Activated naive CD4-positive, alpha-beta T cell treated with anti-CD3 and anti-CD28 coated beads for 36 hours (primary cell): ENCODE measurements at regions not wholly inside any gene's neighbourhood (a gene's known extent, or its start where the extent isn't known, plus 50 kb on each side); places are given as distances from the start of the nearest gene placed in this dataset.
A peak's percentile ranks its signal among the peaks of the same experiment; 100 is the strongest.
"Not testable (repeated sequence)": the region's sequence is repeated elsewhere in the genome, so short reads cannot be mapped to it uniquely, and the experiment has no call there.

Experiments used
- CTCF ChIA-PET: fragments of 350-600 bp; sonication (Branson Sonifier 250); formaldehyde crosslinking; loops from one replicate; lab custom pipeline; 2021; ENCODE audit warnings: antibody characterized with exemption; lab: Charles Lee
- DNase-seq: peaks from one replicate; pipeline ENCODE4 v3.0.0-alpha.2; 2020
- H3K27ac Mint-ChIP-seq: one replicate; pipeline ENCODE4 v1.8.0; 2021; ENCODE audit warnings: mild to moderate bottlenecking, mixed read lengths
- H3K27me3 Mint-ChIP-seq: one replicate; pipeline ENCODE4 v1.8.0; 2021; ENCODE audit warnings: low read depth, mixed read lengths
- H3K36me3 Mint-ChIP-seq: one replicate; pipeline ENCODE4 v1.8.0; 2021; ENCODE audit warnings: low read depth, mixed read lengths
- H3K4me1 Mint-ChIP-seq: one replicate; pipeline ENCODE4 v1.8.0; 2021; ENCODE audit warnings: low read depth, mixed read lengths
- H3K4me3 Mint-ChIP-seq: one replicate; pipeline ENCODE4 v1.8.0; 2021; ENCODE audit warnings: mild to moderate bottlenecking, moderate library complexity, mixed read lengths
- H3K9me3 Mint-ChIP-seq: one replicate; pipeline ENCODE4 v1.8.0; 2021; ENCODE audit warnings: mixed read lengths
- intact Hi-C: fragments of 100-400 bp; cut with micrococcal nuclease; formaldehyde crosslinking; loops from one replicate; pipeline ENCODE4 v1.15.1; 2023

DNA sequence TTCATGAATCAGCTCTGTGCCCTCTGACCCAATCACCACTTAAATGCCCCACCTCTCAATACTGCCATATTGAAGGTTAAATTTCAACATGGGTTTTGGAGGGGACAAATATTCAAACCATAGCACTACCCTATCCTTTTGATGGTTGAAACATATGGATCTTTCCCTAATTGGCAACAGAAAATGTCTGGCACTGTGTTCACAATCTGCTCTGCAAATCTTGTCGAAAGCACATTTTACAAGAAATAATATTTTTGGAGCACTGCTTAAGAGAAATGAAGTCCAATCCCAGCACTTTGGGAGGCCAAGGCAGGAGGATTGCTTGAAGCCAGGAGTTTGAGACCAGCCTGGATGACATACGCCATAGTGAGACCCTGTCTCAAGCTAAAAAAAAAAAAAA is 130.6 kb upstream of the FAM9C start:
- Mint-ChIP-seq H3K4me3 (no peak overlapping the region), H3K27ac (no peak overlapping the region), H3K4me1 (peaks cover 8% of the 10 kb centered on the region), H3K36me3 (no peaks in the 10 kb centered on the region), H3K27me3 (no peaks in the 10 kb centered on the region), H3K9me3 (no peaks in the 10 kb centered on the region)
- CTCF ChIA-PET: interaction anchor here (0.6 kb wide), 1 partner anchor 62 kb away, joined by 4 read pairs; no protein-coding TSS in a partner anchor
- intact Hi-C loops: no loop called here
- no peak for DNase-seq

DNA sequence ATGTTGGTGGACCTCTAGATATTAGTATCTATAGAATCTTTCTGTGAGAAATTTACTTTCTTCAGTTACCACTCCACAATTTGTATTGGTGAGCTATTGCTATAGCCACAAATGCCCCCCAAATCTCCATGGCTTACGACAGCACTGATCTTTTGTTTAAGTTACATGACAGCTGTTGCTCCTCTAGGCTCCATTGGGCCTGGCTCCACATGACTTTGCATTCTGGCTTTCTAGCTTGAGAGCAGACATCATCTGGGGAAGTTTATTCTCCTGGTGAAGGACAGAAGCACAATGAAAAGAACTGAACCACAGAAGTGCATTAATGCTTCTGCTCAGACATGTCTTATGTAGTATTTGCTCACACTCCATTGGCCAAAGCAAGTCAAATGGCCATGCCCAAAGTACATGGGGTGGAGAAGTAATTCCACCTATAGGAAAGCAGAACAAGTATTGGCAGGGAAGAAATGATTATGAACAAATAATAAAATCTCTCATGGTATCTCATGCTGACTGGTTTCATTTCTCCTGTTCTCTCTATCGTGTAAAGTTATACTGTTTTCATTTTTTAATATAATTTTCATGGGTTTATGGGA is 126.6 kb upstream of the FAM9C start:
- no peaks in the 10 kb centered on the region for H3K27me3 Mint-ChIP-seq
- no peaks in the 10 kb centered on the region for H3K36me3 Mint-ChIP-seq
- intact Hi-C loops: no loop called here

DNA sequence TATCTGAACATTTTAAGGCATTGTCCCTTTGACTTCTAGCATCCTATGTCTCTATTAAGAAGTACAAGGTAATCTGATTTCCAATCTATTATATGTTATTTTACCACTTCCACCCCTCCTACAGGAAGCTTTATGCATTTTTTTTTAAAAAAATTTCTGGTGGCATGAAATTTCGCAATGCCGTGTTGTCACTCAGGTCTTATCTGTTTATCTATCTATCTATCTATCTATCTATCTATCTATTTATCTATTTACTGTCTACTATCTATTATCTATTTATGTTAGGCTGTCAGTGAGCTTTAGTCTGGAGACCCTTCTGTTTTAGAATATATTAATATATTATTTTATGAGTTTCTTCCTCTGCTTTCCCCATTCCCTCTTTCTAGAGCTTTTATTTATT is 125.3 kb upstream of the FAM9C start:
- H3K4me3 Mint-ChIP-seq: no peak overlapping the region
- no peak for DNase-seq
- H3K27ac Mint-ChIP-seq: no peak overlapping the region
- peaks cover 18% of the 10 kb centered on the region for H3K4me1 Mint-ChIP-seq
- no peaks in the 10 kb centered on the region for H3K36me3 Mint-ChIP-seq
- intact Hi-C loops: loop anchor here (2.0 to 10.0 kb wide), 6 partner anchors 69 to 855 kb away; partner anchors contain the start of gene GEMIN8
- H3K9me3 Mint-ChIP-seq: no peaks in the 10 kb centered on the region
- no peaks in the 10 kb centered on the region for H3K27me3 Mint-ChIP-seq
- CTCF ChIA-PET: interaction anchor here (1.2 kb wide), 1 partner anchor 77 kb away, joined by 4 read pairs; no protein-coding TSS in a partner anchor

More for the DNA sequence above, 126.6 kb upstream of the FAM9C start:
- DNase-seq: no peak
- CTCF ChIA-PET: no interaction called here
- Mint-ChIP-seq H3K27ac (no peak overlapping the region), H3K4me1 (peaks cover 18% of the 10 kb centered on the region), H3K4me3 (no peak overlapping the region), H3K9me3 (no peaks in the 10 kb centered on the region)

DNA sequence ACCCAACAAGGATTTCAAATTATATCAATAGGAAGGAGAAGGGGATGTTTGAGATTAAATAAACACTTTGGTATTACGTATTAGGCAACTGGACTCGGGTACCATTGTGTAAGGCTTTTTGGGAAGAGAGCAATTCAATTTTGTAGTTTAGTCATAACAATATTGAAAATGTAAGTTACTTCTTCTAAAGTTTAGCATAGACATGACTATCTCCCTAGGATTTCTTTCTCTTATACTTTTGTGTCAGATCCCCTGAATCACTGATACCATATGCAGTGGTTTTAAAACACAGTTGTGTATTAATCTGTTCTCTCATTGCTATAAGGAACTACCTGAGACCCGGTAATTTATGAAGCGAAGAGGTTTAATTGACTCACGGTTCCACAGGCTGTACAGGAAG is 123.8 kb upstream of the FAM9C start:
- H3K27me3 Mint-ChIP-seq: no peaks in the 10 kb centered on the region
- peak overlapping the region; percentile 82 for H3K27ac Mint-ChIP-seq
- CTCF ChIA-PET: no interaction called here
- intact Hi-C loops: loop anchor here (1.0 to 10.0 kb wide), 7 partner anchors 44 to 857 kb away; partner anchors contain the start of gene GEMIN8
- H3K4me1 Mint-ChIP-seq: peaks cover 18% of the 10 kb centered on the region
- no peaks in the 10 kb centered on the region for H3K9me3 Mint-ChIP-seq
- H3K4me3 Mint-ChIP-seq: peak overlapping the region; percentile 45
- no peak for DNase-seq
- no peaks in the 10 kb centered on the region for H3K36me3 Mint-ChIP-seq

DNA sequence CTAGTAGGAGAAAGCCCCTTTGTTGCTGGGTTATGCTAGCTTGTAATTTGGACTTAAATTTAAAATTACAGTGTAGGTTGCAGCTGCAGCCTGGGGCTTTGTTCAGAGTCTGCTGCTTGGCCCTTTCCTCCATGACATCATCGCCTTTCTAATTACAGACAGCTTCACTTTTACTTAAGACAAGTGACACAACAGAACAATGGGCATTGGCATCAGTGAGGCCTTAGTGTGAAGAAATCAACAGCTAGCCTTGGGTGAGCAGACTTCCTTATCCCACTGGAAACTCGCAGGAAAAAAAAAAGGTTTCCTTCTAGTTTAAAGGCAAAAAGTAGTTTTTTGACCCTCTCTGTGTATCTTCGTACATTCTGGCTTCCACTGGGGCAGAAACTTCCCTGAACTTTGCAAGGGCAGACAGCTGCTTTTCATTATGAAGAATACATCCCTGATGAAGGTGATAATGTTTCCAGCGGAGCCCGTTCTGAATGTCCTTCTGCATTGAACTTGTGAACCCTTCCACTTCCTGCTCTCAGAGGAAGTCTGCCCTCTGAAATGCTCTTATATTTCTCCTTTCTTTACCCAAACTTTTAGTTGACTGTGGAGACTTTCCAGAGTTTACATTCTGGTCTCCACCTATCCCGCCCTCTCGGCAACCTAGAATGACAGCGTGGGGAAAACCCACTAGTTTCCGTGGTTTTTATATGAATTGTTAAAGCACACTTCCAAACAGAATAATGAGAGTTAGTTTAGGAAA is 123.2 kb upstream of the FAM9C start:
- Mint-ChIP-seq H3K4me3 (peak overlapping the region; percentile 45), H3K27ac (peak overlapping the region; percentile 82), H3K4me1 (peaks cover 18% of the 10 kb centered on the region), H3K27me3 (no peaks in the 10 kb centered on the region), H3K36me3 (no peaks in the 10 kb centered on the region), H3K9me3 (no peaks in the 10 kb centered on the region)
- peak; percentile 37 for DNase-seq
- CTCF ChIA-PET: interaction anchor here (0.6 to 0.7 kb wide), 2 partner anchors 220 to 221 kb away, joined by 3 read pairs; no protein-coding TSS in a partner anchor
- intact Hi-C loops: loop anchor here (1.0 to 10.0 kb wide), 7 partner anchors 43 to 857 kb away; partner anchors contain the start of gene GEMIN8

DNA sequence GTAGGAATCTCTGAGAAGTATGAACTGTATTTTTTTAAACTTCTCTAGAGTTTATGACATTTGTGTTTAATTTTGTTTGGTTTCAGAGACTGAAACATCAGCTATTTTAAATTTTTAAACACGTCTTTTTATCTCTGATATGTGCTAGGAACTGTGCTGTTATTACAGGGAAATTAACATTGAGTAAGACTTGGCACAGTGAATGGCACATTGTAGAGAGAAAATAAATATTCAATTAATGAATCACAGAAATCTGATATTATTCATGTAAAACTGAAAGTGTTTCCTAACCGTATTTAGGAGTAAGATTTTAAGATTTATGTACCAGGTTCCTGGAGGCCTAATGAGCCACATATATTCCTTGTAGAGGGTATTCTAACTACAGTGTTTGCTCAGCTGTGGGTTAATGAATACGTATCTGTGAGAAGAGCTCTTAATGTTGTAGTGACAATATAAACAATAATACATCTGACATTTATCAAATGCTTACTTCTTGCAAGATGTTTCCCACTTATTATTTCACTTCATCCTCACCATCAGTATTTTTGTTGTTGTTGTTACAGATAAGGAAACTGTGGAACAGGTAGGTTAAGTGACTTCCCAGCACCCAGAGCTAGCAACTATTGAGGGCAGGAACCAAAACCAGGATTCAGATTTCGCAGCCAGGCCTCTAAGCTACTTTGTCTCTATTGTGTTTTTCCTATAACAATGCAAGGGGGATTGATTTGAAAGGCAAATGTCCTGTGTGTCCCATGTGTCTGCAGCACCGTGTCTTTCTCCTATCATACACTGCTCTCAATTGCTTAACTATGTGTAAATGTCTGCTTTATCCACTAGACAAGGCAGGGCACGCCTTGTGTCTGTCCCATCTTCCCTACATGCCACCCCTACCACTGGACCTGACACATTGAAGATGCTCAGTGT is 121.1 kb upstream of the FAM9C start:
- intact Hi-C loops: loop anchor here (5.0 to 10.0 kb wide), 3 partner anchors 92 to 859 kb away; partner anchors contain the start of gene GEMIN8
- no peak for DNase-seq
- Mint-ChIP-seq H3K4me3 (no peak overlapping the region), H3K36me3 (no peaks in the 10 kb centered on the region), H3K27me3 (no peaks in the 10 kb centered on the region), H3K27ac (no peak overlapping the region), H3K4me1 (peaks cover 21% of the 10 kb centered on the region), H3K9me3 (no peaks in the 10 kb centered on the region)
- CTCF ChIA-PET: interaction anchor here (1.2 kb wide), 1 partner anchor 219 kb away, joined by 4 read pairs; no protein-coding TSS in a partner anchor

DNA sequence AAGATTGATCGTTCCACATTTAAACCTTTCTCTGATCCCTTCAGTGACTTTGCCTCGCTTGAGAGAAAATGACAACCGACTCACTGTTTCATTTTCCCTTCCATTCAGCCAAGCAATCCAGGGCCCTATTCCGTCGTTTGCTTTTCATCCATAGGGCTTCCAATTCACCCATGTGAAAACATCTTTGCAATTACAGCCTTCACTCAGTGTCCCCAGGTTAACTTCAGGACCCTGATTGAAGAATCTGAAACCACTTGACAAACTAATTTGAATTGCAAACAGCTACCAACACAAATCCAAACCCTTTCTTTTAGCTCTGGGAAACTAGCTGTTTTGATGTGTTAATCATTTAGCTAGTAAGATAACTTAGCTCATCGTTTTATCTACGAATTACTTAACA is 120.2 kb upstream of the FAM9C start:
- intact Hi-C loops: loop anchor here (5.0 to 10.0 kb wide), 3 partner anchors 93 to 860 kb away; partner anchors contain the start of gene GEMIN8
- peaks cover 21% of the 10 kb centered on the region for H3K4me1 Mint-ChIP-seq
- CTCF ChIA-PET: interaction anchor here (1.2 kb wide), 1 partner anchor 218 kb away, joined by 4 read pairs; no protein-coding TSS in a partner anchor
- no peaks in the 10 kb centered on the region for H3K9me3 Mint-ChIP-seq
- no peaks in the 10 kb centered on the region for H3K36me3 Mint-ChIP-seq
- H3K27me3 Mint-ChIP-seq: no peaks in the 10 kb centered on the region
- DNase-seq: no peak
- H3K27ac Mint-ChIP-seq: no peak overlapping the region
- no peak overlapping the region for H3K4me3 Mint-ChIP-seq

DNA sequence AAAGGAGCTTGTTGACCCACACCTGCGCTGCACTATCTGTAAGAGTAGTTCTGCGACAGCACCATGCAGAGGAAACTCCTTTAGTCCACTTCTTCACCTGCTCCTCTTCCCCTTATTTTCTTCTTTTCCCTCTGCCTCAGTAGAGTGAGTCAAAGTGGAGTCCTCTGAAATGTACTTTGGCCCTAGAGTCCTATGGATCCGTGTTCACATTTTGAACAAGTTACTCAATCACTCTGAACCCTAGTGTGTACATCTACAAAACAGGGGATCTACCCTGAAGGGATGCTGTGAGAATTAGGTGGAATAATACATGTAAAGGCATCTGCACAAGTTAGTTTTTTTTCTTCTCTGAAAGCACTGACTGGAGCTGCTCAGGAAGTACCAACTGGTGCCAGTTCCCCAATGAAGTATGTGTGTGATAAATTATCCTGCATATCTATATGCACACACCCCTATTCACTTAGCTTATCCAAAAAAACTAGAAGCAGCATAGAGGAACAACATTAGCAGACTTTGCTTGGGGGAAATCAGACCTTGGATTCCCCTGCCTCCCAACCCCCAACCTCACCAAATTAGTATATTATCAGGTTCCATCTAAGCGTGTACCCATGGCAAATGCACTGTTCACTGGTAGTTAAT is 118.5 kb upstream of the FAM9C start:
- peaks cover 9% of the 10 kb centered on the region for H3K4me1 Mint-ChIP-seq
- H3K27ac Mint-ChIP-seq: no peak overlapping the region
- no peak overlapping the region for H3K4me3 Mint-ChIP-seq
- CTCF ChIA-PET: no interaction called here
- no peak for DNase-seq
- H3K36me3 Mint-ChIP-seq: no peaks in the 10 kb centered on the region
- H3K9me3 Mint-ChIP-seq: no peaks in the 10 kb centered on the region
- no peaks in the 10 kb centered on the region for H3K27me3 Mint-ChIP-seq
- intact Hi-C loops: loop anchor here (10.0 kb wide), 1 partner anchor 862 kb away; the partner anchor contains the start of gene GEMIN8

DNA sequence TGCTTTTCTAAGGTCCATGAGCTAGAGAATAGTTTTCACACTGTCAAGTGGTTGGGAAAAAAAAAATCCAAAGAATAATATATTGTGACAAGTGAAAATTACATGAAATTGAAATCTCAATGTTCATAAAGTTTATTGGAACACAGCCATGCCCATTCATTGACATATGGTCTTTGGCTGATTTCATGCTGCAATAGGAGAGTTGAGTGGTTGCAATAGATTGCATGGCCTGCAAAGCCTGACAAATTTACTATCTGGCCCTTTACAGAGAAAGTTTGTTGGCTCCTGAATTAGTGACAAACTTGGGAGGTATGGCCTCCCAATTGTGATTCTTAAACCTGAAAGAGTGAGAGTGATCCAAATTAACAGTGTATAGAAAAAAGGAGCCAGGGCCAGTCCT is 115.5 kb upstream of the FAM9C start:
- CTCF ChIA-PET: no interaction called here
- Mint-ChIP-seq H3K27ac (no peak overlapping the region), H3K4me3 (no peak overlapping the region), H3K9me3 (no peaks in the 10 kb centered on the region), H3K36me3 (no peaks in the 10 kb centered on the region), H3K4me1 (peaks cover 3% of the 10 kb centered on the region), H3K27me3 (no peaks in the 10 kb centered on the region)
- intact Hi-C loops: loop anchor here (10.0 kb wide), 1 partner anchor 865 kb away; the partner anchor contains the start of gene GEMIN8
- DNase-seq: no peak

DNA sequence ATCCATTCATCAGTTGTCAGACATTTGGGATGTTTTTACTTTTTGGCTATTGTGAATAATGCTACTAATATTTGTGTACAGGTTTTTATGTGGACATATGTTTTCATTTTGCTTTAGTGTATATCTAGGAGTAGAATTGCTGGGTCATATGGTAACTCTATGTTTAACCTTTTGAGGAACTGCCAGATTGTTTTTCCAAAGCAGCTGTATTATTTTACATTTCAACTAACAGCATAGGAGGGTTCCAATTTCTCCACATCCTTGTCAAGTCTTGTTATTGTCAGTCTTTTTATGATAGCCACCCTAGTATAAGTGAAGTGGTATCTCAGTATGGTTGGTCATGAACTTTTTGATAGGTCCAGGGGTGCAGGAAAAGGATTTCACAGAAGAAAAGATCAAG is 114.5 kb upstream of the FAM9C start:
- Mint-ChIP-seq H3K9me3 (peaks cover 3% of the 10 kb centered on the region), H3K36me3 (no peaks in the 10 kb centered on the region), H3K27me3 (no peaks in the 10 kb centered on the region), H3K27ac (no peak overlapping the region), H3K4me3 (no peak overlapping the region), H3K4me1 (peaks cover 3% of the 10 kb centered on the region)
- CTCF ChIA-PET: no interaction called here
- DNase-seq: no peak
- intact Hi-C loops: no loop called here

DNA sequence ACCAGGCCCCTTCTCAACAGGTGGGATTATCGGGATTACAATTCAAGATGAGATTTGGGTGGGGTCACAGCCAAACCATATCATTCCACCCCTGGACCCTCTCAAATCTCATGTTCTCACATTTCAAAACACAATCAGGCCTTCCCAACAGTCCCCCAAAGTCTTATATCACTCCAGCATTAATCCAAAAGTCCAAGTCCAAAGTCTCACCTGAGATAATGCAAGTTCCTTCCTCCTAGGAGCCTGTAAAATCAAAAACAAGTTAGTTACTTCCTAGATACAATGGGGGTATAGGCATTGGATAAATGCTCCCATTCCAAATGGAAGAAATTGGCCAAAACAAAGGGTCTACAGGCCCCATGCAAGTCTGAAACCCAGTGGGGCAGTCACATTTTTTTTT is 111.1 kb upstream of the FAM9C start:
- H3K9me3 Mint-ChIP-seq, H3K4me3 Mint-ChIP-seq, intact Hi-C loops, H3K4me1 Mint-ChIP-seq, H3K36me3 Mint-ChIP-seq, H3K27ac Mint-ChIP-seq, DNase-seq, H3K27me3 Mint-ChIP-seq: not testable (repeated sequence)
- CTCF ChIA-PET: interaction anchor here (0.7 kb wide), 1 partner anchor 210 kb away, joined by 4 read pairs; no protein-coding TSS in a partner anchor
